ENCODE measurements at regions not wholly inside any gene's neighbourhood (a gene's known extent, or its start where the extent isn't known, plus 50 kb on each side); places are given as distances from the start of the nearest gene placed in this dataset.

- no peak for TF ChIP-seq POLR2AphosphoS5 (IDR thresholded peaks at IDR 0.05; ENCODE audit: low read depth, low read length)
- TF ChIP-seq SIN3A (IDR thresholded peaks at IDR 0.05; ENCODE audit: borderline replicate concordance, insufficient read depth, low read length), result no peak
- no peak for TF ChIP-seq FOXP2 (optimal IDR thresholded peaks at IDR 0.05; ENCODE audit: borderline replicate concordance, extremely low read depth, extremely low read length, insufficient read depth)
- TF ChIP-seq REST (IDR thresholded peaks at IDR 0.05; ENCODE audit: insufficient read depth in 1 of 2, low read depth in 2 of 2, low read length in 2 of 2), result no peak
- no peak for TF ChIP-seq TAF1 (IDR thresholded peaks at IDR 0.05; ENCODE audit: borderline replicate concordance, insufficient read depth, low read length)
These were observed 650.5 kb upstream of the NR2F2 start for GRCh38 chr15:95679847-95680582.

- no peak for TF ChIP-seq POLR2AphosphoS5 (IDR thresholded peaks at IDR 0.05; ENCODE audit: low read depth, low read length)
- TF ChIP-seq SIN3A (IDR thresholded peaks at IDR 0.05; ENCODE audit: borderline replicate concordance, insufficient read depth, low read length), result 0 out of 2 replicates have a peak, but pooled peaks have one; percentile 18
These were observed 649.8 kb upstream of the NR2F2 start for GRCh38 chr15:95680728-95681127.

- TF ChIP-seq POLR2AphosphoS5 (IDR thresholded peaks at IDR 0.05; ENCODE audit: low read depth, low read length) (no peak), REST (IDR thresholded peaks at IDR 0.05; ENCODE audit: insufficient read depth in 1 of 2, low read depth in 2 of 2, low read length in 2 of 2) (no peak), FOXP2 (optimal IDR thresholded peaks at IDR 0.05; ENCODE audit: borderline replicate concordance, extremely low read depth, extremely low read length, insufficient read depth) (no peak), TAF1 (IDR thresholded peaks at IDR 0.05; ENCODE audit: borderline replicate concordance, insufficient read depth, low read length) (no peak), SIN3A (IDR thresholded peaks at IDR 0.05; ENCODE audit: borderline replicate concordance, insufficient read depth, low read length) (no peak)
These were observed 648.5 kb upstream of the NR2F2 start for GRCh38 chr15:95681836-95682544.

- TF ChIP-seq TAF1 (IDR thresholded peaks at IDR 0.05; ENCODE audit: borderline replicate concordance, insufficient read depth, low read length) (no peak), FOXP2 (optimal IDR thresholded peaks at IDR 0.05; ENCODE audit: borderline replicate concordance, extremely low read depth, extremely low read length, insufficient read depth) (no peak), REST (IDR thresholded peaks at IDR 0.05; ENCODE audit: insufficient read depth in 1 of 2, low read depth in 2 of 2, low read length in 2 of 2) (no peak)
These were observed 646.4 kb upstream of the NR2F2 start for GRCh38 chr15:95684126-95684525.

GRCh38 chr15:95684693-95685115, 645.8 kb upstream of the NR2F2 start:
- TF ChIP-seq TAF1 (IDR thresholded peaks at IDR 0.05; ENCODE audit: borderline replicate concordance, insufficient read depth, low read length), result no peak
- TF ChIP-seq REST (IDR thresholded peaks at IDR 0.05; ENCODE audit: insufficient read depth in 1 of 2, low read depth in 2 of 2, low read length in 2 of 2), result no peak
- TF ChIP-seq POLR2AphosphoS5 (IDR thresholded peaks at IDR 0.05; ENCODE audit: low read depth, low read length), result no peak

Measured in PFSK-1 (cell line).